NCI-H1436 (cell line): ENCODE measurements at regions not wholly inside any gene's neighbourhood (a gene's known extent, or its start where the extent isn't known, plus 50 kb on each side); places are given as distances from the start of the nearest gene placed in this dataset.
"Not testable (repeated sequence)": the region's sequence is repeated elsewhere in the genome, so short reads cannot be mapped to it uniquely, and the experiment has no call there.

Experiments used
- DNase-seq: peaks from one replicate; lab custom pipeline; 2025; lab: John Stamatoyannopoulos, UW

- no peak for DNase-seq
Measured at GRCh38 chr4:73348185-73348584, 55.9 kb upstream of the ALB start.

- no peak for DNase-seq
Measured at GRCh38 chr4:73347497-73347896, 56.6 kb upstream of the ALB start.

DNA sequence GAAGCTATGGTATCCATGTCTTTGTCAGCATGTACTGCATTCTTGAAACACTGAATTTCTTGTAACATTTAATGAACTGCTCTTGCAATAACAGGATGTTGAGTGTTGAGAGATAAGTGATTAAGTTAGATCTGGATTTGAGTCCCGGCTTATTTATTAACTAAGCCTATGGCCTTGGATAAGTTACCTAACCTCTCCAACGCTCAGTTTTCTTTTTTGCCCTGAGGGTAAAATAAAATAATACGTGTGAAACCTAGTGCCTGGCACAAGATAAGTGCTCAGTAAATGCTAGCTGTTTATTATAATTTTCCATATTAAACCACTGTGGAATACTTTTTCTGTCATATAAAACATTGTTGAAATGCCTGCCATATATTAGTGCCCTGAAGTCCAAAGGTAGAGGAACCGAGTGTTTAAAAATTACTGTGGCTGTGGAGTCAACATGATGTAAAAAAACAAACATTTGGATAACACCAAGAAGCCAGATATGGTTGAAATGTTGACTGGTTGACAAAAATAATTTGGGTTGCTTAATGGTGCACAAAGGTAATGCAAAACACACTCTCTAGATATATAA is 58.6 kb upstream of the ALB start:
- DNase-seq = no peak

GRCh38 chr4:73344106-73344505 is 60.0 kb upstream of the ALB start:
- DNase-seq = no peak

- DNase-seq = no peak
Measured at GRCh38 chr4:73343432-73343831, 60.7 kb upstream of the ALB start.

DNA sequence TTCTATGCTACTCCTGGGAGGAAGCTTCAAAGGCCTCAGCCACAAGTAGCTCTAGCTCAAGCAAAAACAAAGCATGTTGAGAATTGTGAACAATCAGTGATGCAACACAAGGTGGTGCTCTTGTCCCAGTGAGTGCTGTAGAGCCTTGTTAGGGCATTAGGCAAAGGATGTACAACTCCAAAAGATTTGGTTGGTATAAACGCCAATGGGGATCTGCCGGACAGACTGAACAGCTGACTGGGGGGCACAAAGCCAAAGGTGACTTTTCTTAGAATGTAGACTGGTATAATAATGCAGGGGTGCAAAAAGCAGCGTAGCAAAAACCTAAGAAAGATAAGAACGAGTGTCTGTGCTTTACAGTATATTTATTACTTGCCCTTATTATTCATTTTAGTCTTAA is 62.6 kb upstream of the ALB start:
- DNase-seq = peak; percentile 73

DNA sequence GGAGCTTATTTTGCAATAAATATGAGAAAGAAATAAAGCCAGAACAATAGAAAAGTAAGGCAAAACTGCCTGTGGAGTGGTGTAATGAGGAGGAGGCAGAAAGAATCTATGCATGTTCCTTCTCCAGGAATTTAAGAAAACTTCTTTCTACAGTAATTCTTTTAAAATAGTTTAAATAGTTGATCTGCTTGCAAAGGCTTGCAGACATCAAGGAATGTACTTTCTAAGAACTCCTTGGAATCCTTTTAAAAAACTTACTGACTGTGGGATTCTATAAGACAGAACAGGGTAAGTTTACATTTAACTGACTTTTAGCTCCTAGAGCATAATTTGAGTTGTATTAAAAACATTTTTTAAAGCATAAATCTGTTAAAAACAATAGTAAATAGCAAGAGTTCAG is 63.2 kb upstream of the ALB start:
- no peak for DNase-seq

- DNase-seq = no peak
Measured at GRCh38 chr4:73335679-73336078, 68.4 kb upstream of the ALB start.

- DNase-seq = not testable (repeated sequence)
Measured at GRCh38 chr4:73332012-73332411, 72.1 kb upstream of the ALB start.

GRCh38 chr4:73329300-73329699 is 70.7 kb upstream of the ANKRD17 start:
- no peak for DNase-seq

DNA sequence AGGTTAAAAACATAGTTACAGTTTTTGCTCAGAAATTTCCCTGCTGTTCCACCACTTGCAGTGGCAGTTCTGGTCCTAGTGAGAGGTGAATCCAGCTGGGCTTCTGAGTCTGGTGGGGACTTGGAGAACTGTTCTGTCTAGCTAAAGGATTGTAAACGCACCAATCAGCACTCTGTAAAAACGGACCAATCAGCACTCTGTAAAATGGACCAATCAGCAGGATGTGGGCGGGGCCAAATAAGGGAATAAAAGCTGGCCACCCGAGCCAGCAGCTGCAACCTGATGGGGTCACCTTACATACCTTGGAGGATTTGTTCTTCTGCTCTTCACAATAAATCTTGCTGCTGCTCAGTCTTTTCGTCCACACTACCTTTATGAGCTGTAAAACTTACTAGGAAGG is 67.2 kb upstream of the ANKRD17 start:
- not testable (repeated sequence) for DNase-seq

DNA sequence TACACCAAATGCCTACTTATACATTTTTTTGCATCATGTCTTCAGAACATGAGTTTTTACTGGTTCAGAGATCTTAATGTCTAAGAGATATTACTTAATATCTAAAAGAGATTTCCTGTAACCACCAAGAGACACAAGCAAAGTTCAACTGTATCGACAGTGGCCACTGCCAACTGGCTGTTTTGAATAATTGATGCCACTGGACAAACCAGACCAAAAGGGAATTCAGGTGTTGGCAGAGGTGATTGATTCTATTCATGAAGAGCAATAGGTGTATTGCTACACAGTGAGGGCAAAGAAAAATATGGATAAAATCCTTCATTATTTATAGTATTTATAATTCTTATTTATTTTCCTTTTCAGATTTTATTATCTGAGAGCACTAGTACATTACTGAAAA is 58.5 kb upstream of the ANKRD17 start:
- no peak for DNase-seq

DNA sequence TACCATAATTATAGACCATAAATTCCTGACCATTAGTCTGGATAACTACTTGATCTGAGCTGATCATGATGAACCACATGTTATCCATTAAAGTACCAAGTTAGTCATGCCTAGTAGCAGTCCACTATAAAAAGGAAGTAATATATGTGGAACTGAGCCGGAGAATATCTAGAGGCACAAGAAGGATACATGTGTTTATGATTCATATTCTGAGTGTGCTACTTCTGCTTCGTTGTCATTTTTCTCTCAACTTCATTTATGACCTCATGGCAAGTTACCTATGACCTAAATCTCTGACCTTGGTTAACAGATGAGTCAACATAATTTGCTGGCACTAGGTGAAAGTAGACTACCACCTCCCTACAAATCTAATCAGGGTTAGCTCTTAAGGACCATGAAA is 56.5 kb upstream of the ANKRD17 start:
- DNase-seq = no peak

- DNase-seq = no peak
Measured at GRCh38 chr4:73312967-73313366, 54.4 kb upstream of the ANKRD17 start.

- no peak for DNase-seq
Measured at GRCh38 chr4:73311428-73311827, 52.8 kb upstream of the ANKRD17 start.

DNA sequence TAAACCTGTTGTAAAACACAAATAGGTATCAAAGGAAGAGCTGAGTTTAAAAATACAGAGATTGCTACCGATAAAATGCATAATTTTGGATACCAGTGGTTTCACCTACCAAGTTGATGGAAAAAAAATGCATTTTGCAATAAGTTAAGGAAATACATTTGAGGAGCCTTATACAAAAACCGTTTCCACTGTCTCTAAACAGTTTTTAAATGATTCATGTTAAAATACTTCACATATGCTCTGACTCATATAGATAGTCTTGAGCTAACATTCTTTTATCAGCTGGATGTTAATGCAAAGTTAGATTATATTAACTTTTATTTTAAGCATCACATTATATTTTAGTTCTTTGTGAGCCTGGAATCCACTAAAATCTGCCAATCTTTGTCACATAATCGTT is 50.6 kb upstream of the ANKRD17 start:
- DNase-seq = no peak
